Stimulated activated CD4-positive, alpha-beta T cell treated with anti-CD3 and anti-CD28 coated beads, Interleukin-1b, Interleukin-23, amount 100 ng/mL, for 1 hour (primary cell): ENCODE measurements at regions not wholly inside any gene's neighbourhood (a gene's known extent, or its start where the extent isn't known, plus 50 kb on each side); places are given as distances from the start of the nearest gene placed in this dataset.

Experiments used
- DNase-seq, 2 donors: peaks; one replicate each; pipeline ENCODE4 v3.0.0-alpha.2; 2020; ENCODE audit warnings: low read depth in 2 of 2

DNA sequence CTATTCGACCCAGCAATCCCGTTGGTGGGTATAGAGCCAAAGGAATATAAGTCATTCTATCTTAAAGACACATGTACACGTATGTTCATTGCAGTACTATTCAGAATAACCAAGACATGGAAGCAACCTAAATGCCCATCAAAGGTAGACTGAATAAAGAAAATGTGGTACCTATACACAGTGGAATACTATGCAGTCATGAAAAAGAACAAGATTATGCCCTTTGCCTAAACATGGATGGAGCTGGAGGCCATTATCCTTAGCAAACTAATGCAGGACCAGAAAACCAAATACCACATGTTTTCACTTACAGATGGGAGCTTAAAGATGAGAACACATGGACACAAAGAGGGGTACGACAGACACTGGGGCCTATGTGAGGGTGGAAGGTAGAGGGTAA, 845.3 kb downstream of the TYW1 start:
- DNase-seq: no peak

DNA sequence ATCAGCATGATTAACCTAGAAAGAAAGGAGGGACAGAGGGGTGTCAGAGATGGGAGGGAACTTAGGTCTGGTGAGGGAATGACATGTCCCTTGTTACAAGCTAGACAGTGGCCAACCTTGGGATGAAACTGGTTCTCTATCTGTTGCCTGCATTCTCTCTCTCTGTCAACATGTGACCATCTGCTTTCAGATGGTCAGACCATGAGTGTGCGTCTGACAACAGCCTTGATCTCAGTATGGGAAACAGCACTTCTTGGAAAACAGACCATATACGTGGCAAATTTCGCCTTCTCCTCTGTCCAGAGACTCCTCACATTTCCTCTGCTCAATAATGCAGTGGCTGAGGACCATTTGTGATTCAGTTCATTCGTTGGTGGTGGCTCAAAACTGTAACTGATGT, 845.9 kb downstream of the TYW1 start:
- no peak for DNase-seq

DNA sequence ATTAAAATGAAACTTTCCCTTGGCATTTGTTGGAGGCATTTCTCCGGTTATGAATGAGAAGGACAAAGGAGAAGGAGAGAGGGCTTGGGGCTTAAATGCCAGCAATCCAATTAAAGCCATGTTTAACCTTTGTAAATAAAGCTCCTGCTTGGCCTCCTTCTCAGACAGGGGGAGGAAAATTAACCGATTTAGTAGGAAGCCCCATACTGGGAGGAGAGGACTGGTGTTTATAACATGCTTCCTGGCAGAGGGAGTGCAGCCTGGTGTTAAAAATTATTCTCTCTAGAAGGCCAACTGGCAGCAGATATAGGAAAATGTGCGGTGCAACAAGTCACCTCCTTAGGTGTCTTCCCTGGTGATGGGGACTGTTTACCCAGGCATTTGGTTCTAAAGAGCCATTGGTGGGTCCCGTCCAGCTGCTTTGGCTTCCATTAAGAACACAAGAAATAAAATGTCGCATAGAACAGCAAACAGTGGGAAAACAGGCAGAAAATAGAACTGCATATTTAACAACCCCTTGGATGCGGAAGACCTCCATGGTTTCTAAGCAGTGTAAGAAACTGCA, 846.5 kb downstream of the TYW1 start:
- DNase-seq: no peak

DNA sequence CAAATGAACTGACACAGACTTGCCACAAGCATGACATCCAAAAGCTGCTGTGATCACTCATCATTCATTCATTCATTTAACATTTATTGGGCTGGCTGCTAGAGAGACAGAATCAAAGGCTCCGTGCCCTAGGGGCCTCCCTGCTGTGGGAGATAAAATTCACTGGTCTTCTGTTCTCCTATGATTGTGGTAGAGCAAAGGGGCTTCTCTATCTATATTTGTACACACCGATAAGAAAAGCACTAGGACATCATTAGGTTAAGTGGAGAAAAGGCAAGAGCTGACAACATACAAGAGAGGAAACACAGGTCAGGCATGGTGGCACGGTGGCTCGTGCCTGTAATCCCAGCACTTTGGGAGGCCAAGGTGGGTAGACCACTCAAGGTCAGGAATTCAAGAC, 847.0 kb downstream of the TYW1 start:
- DNase-seq: no peak

DNA sequence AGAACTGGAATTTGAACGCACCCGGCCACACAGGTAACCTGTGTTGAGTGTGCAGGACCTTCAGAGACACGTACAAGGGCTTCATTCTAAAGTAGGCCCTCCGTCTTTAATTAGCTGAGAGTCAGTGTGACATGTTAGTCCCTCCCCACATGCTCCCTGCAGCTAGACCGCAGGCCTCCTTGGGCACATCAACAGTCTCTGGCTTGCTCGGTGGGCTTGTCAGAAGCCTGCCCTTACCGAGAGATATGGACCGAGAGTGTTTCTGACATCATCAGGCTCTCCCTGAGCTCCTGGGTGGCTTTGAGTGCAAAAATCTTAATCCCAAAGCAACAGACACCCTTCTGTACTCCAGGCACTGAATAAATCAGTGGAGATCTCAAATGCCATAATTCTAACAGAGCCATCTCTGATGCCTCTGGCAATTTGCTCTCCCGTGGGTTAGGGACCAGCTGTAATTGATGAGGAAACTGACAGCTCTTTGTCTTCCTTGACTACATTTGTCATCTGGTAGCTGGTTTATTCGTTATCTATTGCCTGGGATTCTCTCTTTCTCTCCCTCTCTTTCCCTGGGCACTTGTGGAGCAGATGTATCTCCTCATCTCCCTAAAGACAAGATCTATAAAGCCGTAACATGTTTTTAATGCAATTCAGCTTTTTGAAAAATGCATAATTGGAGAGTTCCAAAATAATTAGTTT, 850.6 kb downstream of the TYW1 start:
- DNase-seq: no peak

DNA sequence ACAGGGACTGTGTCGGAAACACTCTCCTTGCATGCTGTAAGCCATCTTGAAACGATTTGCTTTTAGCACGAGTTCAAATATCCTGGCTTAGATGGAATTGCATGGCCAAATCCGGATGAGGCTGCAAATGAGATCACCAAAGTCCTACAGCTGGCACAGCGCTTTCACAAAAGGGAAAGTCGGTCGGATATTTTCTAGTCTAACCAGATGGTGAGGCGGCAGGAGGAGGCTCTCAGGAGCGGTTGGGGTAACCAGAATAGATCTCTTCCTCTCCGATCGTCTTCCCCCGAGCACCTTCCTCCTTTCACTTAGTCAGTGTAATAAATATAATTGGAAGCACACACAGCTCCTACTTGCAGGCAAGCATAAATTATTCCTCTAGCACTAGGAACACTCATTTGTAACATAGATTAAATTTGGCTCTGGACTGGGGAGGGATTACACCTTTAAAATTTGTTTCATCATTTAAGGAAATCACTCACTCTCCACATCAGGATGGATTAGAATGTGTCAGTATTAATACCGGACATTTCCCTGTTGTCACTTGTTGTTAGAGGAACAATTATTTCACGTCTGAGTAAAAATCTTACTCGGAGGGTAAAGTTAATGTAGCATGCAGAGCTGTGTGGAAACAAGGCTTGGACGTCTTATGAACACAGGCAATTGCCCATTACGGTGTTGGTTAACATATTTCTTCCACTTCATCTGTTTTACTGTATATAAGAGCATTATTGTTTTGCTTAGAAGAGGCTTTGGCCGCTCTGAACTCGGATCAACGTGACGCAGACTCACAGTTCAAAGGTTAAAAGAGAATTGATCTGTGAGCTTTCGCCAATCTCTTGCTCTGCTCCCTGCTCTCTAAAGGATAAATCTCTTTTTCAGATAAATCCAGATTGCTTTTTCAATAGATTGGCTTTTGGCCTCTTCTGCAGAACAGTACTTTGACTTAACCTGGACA, 857.9 kb downstream of the TYW1 start:
- no peak for DNase-seq

DNA sequence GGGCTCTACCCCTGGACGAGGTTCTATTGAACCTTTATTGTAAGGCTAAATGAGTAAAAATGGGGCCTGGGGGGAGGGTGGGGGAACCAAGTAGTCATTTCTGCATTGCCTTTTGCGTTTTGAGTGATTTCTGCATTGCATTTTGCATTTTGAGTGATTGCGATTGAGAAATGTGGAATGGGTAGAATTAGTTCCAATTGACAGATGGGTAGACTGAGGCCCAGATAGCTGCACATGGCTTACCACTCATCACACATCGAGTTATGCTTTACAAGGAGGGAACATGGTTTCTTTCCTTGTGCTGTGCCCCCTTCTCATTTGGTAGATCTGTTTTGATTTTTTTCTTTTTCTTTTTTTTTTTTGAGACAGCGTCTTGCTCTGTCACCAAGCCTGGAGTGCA, 858.7 kb downstream of the TYW1 start:
- no peak for DNase-seq

DNA sequence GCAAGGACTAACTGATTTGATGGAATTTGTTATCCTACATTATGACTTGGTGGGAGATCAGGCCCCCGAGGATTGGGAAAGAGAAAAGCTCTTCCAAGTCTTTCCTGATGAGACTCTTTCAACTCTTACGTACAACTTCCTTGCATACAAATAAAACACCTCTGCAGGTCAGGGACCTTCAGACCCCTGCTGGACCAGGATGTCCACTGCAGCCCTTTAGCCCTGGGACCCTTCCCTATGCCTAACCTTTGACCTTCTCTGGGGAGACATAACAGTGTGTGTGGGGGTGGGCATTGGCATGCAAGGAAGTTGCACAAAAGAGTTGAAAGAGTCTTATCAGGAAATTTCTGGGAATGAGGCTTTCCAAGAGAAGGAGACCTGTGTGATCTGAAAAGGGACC, 859.4 kb downstream of the TYW1 start:
- no peak for DNase-seq

DNA sequence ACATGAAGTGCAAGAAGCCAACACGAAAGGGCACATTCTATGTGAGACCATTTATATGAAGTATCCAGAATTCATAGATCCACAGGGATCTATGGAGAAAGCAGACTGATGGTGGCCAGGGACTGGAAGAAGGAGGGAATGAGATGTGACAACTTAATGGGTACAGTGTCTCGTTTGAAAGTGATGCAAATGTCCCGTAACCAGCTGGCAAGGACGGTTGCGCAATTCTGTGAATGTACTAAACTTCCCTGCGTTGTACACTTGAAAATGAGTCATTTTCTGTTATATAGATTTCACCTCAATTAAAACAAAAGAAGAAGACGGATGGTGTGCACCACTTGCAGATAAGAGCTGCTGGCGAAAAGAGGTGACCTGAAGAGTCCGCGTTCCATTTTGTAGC, 861.1 kb downstream of the TYW1 start:
- DNase-seq: no peak

DNA sequence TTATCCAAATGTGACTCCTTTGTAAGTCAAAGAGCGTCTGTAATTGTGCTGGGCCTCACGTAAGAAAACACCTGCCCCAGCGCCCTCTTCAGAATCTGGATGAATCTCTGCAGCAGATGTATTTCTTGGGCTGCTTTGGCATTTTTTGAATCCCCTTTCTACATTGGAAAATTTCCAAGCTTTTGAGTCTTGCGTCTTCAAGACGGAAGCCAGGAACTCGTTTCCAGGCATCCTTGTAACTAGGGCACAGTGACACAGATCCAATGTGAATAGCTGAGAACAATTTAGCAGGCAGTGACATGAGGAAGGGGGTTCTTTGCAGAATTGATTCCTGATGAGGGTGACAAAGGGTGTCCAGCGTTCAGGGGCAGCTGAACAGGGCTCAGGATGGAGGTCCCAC, 862.3 kb downstream of the TYW1 start:
- no peak for DNase-seq

DNA sequence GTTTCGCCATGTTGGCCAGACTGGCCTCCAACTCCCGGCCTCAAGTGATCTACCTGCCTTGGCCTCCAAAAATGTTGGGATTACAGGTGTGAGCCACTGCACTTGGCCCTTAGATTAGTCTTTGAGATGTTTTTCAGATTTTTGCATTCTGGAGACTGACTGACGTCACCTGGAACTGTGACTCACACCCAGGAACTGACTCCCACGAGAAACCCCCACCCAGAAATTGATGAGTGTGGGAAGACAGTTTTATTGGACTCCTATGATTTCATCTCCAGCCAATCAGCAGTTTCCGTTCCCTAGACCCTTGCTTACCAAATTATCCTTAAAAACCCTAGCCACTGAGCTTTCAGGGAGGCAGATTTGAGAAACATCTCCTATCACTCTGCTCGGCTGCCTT, 867.3 kb downstream of the TYW1 start:
- no peak for DNase-seq

DNA sequence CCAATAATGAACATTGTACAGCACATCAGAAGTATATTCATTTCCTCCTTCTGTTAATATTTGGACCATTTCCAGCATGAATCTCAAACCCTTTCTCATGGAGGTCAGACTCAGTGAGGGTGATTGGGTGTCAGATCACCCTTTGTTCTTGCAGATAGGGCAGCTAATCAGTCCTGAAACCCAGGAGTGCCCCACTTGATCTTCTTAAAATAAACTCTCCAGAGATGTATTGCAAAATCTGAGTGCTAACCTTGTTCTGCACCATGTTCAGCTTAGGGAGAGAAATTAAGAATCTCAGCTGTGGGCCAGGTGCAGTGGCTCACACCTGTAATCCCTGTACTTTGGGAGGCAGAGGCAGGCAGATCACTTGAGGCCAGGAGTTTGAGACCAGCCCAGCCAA, 869.4 kb downstream of the TYW1 start:
- DNase-seq: no peak

DNA sequence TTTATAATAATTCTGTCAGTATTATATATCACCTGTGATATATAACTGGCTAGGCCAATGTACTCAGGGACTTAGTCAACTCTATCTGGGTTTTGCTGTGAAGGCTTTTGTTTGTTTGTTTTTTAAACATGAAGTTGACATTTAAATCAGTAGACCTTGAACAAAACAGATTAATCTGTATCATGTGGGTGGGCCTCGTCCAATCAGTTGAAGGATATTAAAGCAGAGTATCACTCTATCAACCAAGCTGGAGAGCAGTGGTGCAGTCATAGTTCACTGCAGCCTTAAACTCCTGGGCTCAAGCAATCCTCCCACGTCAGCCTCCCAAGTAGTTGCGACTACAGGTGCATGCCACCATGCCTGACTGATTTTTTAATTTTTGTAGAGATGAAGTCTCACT, 870.2 kb downstream of the TYW1 start:
- DNase-seq: no peak

DNA sequence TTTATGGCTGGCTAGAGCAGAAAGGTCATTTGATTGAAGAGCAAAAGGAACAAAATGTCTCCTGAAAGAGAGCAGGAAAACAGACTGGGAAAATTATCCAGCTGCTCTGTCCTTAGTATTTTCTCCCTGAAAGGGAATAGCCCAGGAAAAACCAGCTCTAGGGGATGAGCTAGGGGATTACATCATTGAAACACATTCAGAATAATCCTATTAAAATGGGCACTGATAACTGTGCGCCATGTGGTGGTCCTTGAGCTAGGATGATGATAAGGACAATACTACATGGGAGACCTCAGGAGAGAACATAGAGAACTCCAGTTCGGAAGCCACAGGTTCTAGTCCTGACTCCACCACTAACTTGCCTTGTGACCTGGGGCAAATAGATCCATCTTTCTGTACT, 873.8 kb downstream of the TYW1 start:
- DNase-seq: no peak

DNA sequence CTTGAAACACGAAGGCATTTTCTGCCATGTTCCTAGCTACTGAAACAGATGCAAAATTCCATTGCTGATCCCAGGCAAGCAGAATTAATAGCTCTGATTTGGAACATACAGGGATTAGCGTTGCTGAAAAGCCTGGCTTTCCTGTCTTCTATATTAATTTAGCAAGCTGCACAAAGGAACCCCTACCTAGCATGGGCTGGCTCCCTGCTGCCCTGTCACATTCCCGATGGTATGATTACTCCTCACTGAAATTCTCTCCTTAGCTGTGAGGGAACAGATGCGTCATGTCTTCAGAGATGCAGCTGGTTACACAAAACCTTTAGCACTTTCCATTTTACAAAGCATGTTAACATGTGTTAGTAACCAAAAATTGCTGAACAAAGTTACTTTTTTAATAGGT, 878.9 kb downstream of the TYW1 start:
- DNase-seq: no peak

DNA sequence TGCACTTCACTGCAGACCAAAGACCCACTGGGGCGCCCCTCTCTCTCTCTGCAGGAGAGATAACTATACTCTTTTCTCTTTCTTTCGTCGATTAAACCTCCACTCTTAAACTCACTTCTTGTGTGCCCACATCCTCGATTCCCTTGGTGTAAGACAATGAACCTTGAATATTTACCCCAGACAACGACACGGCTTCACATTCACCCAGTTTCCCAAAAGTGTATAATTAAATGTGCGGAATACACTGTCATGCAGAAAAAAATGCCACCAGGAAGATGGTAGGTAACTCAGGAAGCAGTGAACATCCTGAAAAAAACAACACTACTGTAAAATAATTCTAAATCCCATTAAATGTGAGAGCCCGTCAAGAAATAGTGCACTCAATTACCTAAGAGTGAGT, 882.2 kb downstream of the TYW1 start:
- no peak for DNase-seq

DNA sequence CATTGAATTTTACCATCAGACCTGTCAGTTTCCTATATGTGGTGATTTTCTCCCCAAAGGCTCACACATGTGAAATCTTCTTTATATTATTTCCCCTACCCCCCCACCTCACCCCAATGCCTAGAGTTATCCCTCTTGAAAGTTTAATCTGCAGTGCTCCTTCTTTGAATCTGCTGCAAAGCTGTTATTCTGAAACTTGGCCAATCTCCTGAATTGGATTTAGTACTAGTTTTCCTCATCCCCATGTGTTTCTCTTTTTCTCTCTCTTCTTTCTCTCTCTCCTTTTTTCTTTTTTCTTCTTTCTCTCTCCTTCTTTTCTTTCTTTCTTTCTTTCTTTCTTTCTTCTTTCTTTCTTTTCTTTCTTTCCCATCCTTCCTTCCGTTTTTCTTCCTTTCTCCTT, 886.2 kb downstream of the TYW1 start:
- DNase-seq: no peak

DNA sequence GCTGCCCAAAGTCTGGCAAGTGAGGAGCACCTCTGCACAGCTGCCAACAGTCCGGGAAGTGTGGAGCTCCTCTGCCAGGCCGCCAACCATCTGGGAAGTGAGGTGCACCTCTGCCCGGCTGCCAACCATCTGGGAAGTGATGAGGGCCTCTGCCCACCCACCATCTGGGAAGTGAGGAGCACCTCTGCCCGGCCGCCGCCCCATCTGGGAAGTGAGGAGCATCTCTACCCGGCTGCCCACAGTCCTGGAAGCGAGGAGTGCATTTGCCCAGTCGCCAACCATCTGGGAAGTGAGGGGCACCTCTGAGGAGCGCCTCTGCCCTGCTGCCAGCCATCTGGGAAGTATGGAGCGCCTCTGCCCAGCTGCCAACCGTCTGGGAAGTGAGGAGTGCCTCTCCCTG, 893.7 kb downstream of the TYW1 start:
- DNase-seq: no peak

DNA sequence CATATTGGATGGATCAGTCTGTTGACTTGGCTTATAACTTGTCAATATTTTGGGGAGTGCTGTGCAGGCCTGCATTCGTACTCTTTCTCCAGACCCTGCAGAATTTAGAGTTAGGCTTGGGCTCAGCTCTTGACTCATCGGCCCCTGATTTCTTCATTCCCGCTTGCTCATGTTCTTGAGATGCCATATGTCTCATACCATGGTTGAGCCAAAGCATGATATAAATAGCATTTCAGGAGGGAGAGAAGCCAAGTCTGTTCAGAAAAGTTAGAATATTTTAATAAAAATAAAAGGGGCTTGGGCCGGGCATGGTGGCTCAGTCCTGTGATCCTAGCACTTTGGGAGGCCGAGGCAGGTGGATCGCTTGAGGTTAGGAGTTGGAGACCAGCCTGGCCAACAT, 898.1 kb downstream of the TYW1 start:
- DNase-seq: no peak

DNA sequence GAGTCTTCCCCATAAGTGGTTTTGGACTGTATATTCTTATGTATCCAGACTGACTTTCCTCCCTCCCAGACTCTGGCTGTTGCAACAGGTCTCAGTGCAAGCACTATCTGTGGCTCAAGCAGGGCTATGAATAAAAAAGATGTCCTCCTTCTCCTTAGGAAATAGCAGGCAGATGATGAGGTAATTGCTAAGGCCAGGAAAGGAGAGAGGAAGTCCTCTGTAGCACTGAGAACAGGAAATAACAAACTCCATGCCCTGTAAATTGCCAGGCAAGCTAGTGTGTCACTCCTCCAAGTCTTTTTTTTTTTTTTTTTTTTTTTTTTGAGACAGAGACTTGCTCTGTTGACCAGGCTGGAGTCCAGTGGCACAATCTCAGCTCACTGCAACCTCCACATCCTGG, 900.1 kb downstream of the TYW1 start:
- no peak for DNase-seq

DNA sequence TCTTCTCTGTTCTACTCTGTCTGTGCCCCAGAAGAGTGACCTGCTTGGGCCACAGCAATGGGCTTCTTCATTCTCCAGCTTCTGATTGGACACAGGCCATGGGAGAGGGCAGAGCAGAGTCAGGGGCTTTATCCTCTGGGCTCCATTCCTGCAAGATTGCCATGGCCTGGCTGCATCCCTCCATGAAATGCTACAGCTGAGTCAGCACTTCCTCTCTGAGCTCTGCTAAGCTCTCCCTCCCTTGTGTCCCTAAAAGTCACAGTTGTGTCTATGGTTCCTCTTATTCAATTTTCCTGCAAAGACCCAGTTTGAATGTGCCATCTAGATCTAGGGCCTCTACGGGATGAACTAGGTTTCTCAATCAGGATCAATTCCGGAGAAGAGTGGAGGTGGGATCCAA, 903.8 kb downstream of the TYW1 start:
- no peak for DNase-seq

DNA sequence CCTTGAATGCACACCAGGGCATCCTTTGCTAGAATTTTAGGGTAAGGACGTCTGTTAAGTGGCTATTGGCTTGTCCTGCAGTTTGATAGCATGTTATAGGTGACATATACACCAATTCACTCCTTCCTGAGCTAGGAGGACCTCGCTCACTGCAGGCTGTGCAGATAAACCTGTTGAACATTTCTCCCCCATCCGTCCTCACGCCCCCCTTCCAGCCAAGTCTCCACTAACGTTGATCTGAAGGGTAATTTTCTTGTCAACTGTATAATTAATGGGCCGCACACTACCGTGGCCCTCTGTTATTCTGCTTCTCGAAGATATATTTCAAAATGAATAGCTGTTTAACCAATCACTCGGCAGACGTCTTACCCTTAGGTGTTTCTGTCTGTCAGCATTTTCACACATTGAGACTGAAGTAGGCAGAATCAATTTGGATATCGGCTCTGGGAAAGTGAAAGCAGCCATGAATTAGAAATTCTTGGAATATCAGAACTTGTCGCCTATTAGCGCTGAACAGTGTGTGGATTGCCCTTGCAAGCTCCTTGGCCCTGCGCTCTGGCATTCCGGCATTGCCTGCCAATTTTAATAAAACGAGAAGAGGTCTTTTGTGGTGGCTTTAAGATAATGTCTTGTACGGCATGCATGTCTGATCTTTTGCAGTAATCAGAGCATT, 905.3 kb downstream of the TYW1 start:
- DNase-seq: no peak

DNA sequence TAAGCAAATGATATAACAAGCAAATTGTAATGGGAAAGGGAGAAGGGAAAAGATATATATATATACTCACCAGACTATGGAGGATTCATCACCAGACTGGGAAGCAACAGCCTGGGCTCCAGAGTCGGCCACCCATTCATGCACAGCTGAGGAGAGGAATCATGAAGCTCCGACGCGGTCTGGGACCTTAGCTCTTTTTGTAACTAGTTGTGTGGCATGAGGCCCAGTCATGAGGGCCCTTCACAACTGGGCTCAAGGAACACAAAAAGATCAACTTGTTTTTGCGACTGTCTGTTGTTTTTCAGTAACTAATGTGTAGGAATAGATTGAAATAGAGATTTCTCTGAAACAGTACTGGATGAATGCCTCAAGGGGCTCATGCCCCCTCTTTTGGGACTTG, 911.2 kb downstream of the TYW1 start:
- no peak for DNase-seq
